Esophagus squamous epithelium (tissue), 4 donors: ENCODE measurements at regions not wholly inside any gene's neighbourhood (a gene's known extent, or its start where the extent isn't known, plus 50 kb on each side); places are given as distances from the start of the nearest gene placed in this dataset.

Experiments
- POLR2A ChIP-seq, 4 donors: fragments of 450-650 bp; IDR thresholded peaks; one replicate each; pipeline ENCODE4 v1.6.1; 2017; ENCODE audit warnings: antibody characterized with exemption in 4 of 4, mild to moderate bottlenecking in 4 of 4, moderate library complexity in 3 of 4
- TF ChIP-seq, protein P1 (sequence below), 6 experiments: fragments of 450-650 bp in 4 of 6; fragments of 200-600 bp in 2 of 6; sonication (generic) in 2 of 6; IDR thresholded peaks; one replicate each; pipeline ENCODE4 v1.5.1; 2016 to 2019; ENCODE audit warnings: antibody characterized with exemption in 6 of 6, mild to moderate bottlenecking in 4 of 6, moderate library complexity in 4 of 6

DNA sequence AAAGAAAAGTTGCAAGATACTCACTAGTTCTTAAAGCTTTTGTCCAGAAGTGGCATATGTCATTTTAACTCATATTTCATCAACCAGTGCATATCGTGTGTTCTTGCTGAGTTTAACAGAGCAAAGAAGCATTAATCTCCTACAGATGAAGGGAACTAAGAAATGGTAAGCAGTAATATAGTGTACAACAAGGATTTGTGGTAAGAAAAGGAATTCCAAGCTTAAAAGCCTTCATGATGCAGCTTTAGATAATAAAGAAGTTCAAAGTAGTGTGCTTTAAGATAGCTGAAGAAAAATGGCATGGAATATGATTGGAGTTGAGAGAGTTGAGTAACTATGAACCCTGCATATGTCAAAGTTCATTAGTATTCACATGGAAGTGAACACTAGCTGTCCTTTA is 649.8 kb upstream of the FSHR start:
- TF ChIP-seq, protein P1, sequence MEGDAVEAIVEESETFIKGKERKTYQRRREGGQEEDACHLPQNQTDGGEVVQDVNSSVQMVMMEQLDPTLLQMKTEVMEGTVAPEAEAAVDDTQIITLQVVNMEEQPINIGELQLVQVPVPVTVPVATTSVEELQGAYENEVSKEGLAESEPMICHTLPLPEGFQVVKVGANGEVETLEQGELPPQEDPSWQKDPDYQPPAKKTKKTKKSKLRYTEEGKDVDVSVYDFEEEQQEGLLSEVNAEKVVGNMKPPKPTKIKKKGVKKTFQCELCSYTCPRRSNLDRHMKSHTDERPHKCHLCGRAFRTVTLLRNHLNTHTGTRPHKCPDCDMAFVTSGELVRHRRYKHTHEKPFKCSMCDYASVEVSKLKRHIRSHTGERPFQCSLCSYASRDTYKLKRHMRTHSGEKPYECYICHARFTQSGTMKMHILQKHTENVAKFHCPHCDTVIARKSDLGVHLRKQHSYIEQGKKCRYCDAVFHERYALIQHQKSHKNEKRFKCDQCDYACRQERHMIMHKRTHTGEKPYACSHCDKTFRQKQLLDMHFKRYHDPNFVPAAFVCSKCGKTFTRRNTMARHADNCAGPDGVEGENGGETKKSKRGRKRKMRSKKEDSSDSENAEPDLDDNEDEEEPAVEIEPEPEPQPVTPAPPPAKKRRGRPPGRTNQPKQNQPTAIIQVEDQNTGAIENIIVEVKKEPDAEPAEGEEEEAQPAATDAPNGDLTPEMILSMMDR (IDR thresholded peaks at IDR 0.05) = no peak
- no peak for TF ChIP-seq POLR2A (IDR thresholded peaks at IDR 0.05)
